ENCODE measurements at regions not wholly inside any gene's neighbourhood (a gene's known extent, or its start where the extent isn't known, plus 50 kb on each side); places are given as distances from the start of the nearest gene placed in this dataset.
"Not testable (repeated sequence)": the region's sequence is repeated elsewhere in the genome, so short reads cannot be mapped to it uniquely, and the experiment has no call there.

DNA sequence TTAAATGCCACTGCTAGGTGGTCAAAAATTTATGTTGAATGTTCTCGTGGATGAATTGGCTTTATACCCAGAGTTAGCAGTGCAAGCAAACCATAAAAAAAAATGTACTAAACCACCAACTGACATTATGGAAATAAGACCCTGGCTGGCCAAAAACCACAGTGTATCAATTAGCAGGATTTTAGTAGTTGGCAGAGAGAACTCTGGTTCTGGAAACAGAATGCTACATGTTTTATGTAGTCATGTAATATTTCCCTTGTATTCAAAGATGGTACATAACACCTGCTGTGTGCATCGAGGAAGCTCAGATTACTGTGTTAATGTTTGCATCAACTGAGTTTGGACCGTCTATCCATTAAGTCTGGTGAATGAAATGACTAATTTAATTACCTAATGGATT, 618.5 kb downstream of the CCSER2 start:
- DNase-seq = no peak

DNA sequence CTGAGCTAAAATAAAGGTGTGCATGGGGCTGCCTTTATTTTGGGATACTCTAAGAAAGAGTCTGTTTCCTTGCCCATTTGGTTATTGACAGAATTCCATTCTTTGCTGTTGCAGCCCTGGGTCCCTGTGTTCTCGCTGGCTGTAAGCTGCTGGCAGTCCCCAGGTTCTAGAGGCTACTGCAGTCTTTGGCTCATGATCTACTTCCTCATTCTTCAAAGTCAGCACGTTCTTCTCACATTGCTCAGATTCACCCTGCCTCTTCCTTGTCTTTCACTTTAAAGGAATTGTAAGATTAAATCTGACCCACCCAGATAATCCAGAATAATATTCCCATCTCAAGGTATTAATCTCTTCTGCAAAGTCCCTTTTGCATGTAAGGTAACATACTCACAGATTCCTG, 620.3 kb downstream of the CCSER2 start:
- no peak for DNase-seq

DNA sequence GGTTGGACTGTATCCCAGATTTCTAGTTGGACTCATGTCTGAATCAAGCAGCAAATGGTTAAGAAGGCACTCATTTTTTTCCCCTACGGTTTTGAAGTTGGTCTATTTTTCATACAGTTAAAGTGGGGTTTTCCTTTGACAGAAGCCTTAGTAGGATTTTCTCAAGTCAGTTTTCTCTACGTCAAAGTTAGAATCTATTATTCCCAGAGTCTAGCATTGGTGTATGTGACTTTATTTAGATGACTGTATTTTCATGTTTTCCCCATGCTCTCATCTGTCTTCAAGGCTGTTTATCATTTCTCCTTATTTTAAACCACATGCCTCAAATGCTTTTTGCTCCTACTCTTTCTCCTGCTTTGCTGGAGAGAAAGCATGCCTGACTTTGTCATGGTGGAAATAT, 623.2 kb downstream of the CCSER2 start:
- no peak for DNase-seq

DNA sequence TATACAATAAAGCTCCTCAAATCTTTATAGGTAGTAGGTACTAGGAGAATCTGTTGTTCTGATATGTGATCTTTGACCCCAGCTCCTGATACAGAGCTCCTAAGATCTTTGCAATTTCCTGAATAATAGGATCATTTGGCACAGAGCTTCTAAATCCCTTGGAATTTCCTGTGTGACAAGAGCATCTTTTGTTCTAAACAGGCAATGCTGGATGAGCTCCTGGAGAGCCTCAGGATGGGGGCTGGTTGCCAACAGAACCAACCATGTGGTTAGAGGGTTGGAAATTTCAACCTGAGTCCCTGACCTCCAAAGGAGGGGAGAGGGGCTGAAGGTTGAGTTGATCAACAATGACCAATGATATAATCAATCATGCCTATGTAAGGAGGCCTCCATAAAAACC, 629.0 kb downstream of the CCSER2 start:
- no peak for DNase-seq

DNA sequence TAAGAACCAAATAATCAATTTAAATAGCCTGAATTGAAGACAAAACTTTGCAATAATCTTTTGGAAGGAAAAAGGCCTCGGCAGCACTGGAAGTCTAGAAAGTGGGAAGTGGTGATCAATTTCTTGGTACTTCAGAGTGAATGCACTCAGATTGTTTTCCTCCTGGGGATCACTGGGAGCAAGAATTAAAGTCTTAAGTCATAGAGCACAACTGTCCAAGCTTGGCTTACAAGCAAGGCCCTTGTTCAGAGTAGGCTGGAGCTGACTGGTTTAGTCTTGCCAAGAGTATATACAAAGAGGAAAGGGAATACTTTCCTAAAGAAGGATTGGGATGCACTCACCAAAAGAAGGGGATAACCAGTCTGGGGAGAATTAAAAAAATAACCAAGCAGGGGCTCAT, 637.1 kb downstream of the CCSER2 start:
- DNase-seq = no peak

DNA sequence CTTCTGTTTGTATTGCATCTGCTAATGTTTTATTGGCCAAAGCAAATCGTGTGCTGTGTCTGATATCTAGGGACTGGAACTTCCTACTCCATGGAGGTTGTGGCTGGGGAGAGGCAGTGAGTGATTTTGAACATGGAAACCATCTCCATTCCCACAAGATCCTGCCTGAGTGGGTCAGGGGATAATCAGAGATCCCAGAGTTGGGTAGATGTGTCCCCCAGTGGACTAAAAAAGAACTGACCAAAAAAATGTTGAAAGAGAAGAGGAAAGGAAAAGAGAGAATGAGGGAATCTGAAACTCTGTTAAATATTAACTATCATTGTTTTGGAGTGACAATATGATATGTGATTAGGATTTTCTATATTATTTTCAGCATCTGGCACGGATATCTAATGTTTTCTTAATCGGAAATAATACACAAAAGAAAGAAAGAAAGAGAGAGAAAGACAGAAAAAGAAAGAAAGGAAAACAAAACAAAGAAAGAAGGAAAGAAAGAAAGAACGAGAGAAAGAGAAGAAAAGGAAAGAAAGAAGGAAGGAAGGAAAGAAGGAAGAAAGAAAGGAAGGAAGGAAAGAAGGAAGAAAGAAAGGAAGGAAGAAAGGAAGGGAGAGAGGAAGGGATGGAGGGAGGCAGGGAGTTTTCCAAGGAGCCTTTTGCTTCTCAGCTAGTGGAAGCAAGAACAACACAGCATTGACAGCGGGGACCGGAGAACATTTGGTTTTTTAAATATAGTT, 638.5 kb downstream of the CCSER2 start:
- no peak for DNase-seq

DNA sequence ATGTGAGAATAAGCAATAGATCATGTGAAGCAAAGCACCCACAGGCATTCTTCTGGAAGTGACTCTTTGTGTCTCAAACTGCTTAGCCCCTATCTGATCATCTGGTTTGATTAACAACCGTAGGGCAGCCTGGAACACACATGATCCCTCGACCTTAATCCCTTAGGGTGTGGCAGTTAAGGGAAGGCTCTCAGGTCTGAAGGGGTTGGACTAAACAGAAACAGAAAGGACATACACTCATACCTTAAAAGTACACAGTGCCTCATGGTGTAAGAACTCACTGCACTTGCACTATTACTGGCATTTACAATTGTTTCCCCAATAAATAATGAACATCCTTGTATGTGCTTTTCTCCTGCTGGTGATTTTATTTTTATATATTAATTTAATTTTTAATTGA, 640.9 kb downstream of the CCSER2 start:
- not testable (repeated sequence) for DNase-seq

DNA sequence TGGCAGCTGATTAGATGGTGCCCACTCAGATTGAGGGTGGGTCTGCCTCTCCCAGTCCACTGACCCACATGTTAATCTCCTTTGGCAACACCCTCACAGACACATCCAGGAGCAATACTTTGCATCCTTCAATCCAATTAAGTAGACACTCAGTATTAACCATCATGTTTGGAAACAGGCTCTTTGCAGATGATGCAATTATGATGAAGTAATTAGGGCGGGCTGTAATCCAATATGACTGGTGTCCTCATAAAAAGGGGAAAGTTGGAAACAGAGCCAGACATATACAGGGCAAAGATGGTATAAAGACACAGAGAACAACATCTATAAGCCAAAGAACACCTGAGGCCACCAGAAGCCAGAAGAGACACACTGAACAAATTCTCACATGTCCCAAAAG, 658.6 kb downstream of the CCSER2 start:
- no peak for DNase-seq

DNA sequence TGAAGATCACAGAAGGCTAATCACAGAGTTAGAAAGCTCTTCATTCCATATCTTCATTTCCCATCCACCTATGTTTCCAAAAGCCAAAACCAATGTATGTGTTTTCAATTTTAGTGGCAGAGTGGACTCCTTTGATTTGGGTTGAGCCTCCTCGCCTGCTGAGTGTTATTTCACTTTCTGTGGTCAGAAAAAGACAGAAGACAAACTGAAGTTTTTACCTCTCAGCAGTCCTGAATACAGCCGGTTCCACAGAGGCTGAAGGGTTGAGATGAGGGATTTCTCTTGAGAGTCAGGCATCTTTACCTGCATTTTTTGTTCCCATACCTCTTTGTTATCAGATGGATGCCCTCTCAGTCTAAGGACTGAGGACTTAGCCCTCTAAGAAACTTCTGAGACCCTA, 659.6 kb downstream of the CCSER2 start:
- no peak for DNase-seq

DNA sequence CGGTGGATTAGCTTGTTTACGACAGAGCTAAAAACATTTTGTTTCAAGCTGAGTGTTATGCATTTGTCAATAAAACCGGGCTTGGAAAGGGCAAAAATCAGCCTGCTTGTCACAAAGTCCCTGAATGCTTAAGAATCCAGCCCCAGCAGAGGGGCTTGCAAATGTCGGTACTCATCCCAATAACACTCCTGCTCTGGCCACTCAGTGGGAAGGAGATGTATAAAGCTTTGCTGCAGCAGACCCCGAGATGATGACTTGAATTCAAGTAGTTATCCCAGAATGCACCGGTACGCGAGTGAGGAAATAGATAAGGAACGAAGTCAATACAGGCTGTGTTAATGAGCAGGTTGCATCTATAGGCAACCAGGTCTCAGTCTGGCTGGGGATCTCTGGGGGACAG, 662.3 kb downstream of the CCSER2 start:
- DNase-seq = no peak

DNA sequence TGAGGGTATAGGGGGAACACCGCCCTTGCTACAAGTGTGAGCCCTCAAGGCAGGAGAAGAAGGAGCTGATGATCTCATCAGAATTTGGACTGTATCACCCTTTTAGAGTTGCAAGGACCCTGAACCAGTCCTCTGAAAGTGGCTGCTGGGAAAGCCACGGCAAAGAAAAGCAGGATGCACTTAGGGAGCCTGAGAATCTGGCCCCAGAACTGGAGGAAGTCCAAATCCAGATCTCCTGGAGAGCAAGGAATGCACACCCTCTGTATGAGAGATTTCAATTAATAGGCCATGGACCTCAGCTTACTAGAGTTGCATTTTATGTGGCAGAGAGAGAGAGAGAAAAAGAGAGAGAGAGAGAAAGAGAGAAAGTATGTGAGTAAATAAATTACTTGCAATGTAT, 662.9 kb downstream of the CCSER2 start:
- DNase-seq = no peak

DNA sequence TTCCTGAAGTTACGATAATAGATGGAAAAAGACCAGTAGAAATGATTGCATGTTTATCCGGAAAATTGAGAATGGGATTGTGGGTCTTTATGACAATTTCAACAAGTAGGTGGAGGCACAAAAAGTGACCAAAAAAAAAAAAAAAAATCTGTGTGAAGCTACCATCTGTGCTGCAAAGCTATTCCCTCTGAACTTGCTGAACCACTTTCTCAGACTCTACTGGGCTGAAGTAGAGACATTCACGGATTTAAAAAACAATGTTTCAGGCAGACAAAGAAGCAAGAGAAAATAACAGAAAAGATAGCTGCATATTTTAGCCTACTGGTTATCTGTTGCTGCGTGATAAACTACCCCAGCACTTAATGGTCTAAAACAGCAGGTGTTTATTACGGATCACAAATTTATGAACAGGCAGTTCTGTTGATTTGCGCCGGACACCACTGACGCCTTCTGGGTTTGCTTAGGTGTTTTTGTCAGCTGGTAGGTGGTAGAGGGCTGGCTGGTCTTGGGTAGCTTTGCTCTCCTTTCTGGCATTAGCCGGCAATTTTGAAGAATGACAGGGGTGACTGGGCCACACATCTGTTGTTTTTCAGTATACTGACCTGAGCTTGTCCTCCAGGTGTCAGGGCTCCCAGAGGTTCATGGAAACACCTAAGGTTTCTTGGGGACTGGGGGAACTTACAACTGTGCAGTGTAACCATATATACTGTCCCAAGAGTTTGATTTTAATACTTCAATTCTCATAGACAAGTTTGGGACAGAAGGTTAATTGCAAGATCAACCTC, 665.1 kb downstream of the CCSER2 start:
- no peak for DNase-seq

DNA sequence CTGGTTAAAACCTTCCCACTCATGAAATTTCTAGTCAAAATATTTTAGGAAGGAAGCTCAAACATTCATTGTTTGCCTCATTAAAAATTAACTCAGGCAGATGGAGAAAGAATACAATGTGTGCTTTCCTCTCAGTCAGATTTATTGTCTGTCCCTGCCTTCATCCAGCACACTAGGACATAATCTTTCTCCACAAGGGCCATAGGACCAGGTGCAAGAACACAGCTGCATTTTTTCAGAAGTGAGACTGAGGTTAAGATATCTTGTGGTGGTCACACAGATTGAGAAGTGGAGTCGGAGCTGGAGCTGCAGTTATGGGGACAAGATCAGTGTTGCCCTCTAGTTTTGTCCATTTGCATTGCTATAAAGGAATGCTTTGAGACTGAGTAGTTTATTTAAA, 666.3 kb downstream of the CCSER2 start:
- DNase-seq = no peak

DNA sequence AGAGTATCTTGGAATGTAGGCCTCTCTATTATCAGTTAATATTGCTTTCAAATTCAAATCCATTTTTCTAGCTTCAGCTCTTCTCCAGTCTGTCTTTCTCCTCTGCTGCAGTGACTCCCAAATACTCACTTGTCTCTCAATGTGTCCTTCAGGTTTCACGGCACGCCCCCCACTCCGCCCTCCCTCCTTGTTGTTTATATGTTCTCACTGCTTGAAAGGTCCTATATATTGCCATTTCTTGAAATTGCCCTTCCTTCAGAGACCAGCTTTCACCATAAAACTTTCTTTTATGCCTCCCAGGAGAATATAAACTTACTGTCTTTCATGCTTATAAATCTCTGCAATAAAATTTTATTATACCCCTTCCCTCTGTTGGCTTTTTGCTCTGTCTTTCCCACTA, 668.2 kb downstream of the CCSER2 start:
- DNase-seq = no peak

DNA sequence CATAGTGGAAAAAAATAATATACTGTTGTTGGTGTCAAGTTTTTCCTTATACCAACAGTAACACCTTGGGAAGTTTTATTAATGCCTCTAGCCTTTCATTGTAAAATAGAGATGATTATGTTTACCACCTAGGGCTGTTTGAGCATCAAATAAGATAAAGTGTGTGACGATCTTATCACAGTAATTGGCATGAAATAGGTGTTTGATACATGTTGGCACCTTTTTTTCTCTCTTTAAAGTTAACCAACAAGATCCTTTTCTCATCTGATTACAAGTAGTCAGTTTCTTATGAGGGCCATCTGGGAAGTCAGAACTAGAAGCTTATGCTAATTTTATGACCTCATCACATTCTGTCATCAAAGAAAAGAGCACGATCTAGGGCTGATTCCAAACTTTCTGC, 669.5 kb downstream of the CCSER2 start:
- no peak for DNase-seq

DNA sequence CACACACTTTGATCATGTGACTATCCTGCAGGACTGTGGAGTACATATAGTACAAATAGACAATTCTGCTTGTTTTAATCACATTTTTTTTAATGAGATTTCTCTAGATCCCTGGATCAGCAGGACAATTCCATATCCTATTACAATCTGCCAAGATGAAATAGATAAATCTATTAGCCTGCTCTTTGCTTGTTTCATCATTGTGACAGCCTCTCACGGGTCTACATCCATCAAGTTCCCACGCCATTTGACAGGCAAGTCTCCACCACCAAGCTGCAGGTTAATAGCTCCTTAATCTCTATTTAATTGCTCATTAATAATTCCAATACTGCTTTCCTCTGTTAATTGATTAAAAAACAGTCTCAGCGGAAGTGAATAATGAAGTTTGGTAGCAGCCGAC, 671.5 kb downstream of the CCSER2 start:
- DNase-seq = no peak

DNA sequence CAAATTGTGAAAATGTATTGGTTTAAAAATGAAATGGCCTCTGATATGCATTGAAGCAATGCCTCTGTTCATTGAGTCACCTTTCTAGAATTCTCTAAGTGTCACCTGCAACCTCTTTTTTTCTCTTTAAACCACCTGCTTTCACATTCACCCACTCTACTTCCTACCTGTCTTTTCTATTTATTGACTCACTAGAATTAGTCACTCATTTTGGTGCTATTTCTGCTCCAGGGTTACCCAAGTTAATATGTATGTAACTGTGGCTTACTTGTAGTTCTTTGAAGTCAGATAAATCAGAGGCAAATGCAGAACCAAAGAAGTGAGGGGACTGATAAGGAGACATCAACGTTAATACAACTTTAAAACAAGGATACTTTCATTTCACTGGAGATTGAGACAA, 674.7 kb downstream of the CCSER2 start:
- DNase-seq = no peak

DNA sequence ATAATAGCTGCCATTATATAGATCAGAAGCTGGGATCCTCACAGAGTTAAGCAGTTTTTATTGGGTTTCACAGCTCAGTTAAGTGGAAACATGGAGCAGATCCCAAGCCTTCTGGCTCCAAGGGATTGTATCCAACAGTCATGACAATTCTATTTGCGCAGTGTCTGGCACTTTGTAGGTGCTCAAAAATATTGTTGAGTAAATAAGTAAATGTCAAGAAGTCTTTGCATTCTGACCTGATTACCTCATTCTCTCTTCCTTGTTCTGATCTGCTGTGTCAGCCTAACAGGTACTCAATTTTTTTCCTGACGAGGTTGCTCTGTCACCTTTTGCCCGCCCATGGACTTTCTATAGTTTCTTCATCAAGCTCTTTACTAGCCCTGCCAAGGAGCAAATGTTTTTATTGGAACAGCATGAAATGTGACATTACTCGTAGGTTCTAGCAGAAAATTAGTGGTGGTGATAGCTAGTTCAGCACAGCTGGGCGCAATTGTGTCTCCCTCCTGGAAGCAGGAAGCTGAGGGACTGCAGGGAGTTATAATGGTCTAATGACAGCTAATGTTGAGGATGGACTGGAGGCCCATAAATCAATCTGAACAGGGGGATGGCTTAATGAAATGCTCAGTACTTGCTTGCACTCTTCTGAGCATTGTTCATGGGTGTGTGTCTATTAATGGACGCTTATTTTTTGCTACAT, 680.2 kb downstream of the CCSER2 start:
- DNase-seq = no peak

DNA sequence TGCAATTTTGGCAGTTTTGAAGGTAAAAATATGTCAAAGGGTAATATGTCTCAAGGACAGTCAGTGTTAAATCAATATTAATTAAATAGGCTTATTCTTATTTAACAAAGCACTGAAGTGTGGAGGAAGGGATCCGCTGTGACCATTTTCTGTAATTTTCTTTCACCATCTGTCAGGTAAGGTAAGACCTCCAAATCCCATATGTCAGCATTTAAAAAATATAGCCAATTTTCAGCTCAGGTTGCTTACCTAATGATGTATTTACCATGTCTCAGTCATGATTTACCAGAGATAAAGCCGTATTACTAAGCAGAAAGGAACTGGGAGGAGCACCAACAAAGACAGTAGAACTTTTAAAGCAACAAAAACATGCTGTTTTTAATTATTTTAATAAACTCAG, 683.9 kb downstream of the CCSER2 start:
- no peak for DNase-seq

DNA sequence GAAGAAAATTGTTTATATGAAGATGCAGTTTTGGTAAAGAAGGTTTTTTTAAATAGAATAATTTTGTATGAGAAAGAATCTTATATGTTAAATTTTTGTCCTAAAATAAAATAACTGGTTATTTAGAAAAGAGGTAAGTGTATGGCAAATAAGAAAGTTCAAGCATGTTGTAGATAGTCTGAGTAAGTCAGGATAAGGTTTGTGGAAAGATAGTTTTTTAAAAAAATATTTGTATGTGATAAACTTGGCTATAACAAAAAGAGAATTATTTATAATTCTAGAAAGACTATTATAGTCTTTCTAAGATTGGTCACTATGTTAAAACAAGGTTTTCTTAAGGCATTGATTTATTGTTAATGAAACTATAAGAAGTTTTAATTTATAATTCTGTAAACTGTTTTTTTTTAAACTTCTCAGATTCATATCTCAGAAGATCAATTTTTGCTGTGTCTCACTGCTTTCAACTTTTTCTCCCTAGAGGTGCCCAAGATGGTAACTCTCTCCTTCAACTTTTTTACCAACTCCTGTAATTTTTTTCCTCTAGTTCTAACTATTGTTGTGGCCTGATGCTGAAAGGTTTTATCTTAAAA, 698.6 kb downstream of the CCSER2 start:
- DNase-seq = no peak

DNA sequence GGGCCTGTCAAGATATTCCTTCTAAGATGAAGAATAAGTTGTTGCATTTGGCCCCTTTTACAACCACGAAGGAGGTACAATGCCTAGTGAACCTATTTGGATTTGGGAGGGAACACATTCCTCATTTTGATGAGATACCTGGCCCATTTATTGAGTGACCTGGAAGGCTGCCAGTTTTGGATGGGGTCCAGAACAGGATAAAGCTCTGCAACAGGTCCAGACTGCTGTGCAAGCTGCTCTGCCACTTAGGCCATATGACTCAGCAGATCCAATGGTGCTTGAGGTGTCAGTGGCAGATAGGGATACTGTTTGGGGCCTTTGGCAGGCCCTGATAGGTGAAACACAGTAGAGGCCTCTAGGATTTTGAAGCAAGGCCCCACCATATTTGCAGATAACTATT, 704.6 kb downstream of the CCSER2 start:
- DNase-seq = no peak

DNA sequence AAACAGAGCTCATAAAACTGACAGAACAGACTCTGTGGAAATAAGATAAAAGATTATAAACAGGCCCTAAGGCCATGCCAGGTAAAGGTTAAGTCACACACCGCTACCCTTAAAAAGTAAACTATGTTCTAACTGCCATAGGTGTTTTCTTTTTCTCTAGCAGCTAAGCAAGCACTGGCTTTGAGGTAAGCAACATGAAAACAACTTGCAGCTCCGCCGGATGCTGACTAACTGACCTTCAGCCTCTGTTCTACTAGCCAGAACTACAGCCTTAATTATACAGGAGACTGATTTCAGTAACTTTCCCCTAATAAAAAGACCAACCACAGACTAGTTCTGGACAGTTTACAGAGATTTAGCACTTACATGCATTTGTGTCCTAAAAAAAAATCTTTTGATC, 708.3 kb downstream of the CCSER2 start:
- no peak for DNase-seq

DNA sequence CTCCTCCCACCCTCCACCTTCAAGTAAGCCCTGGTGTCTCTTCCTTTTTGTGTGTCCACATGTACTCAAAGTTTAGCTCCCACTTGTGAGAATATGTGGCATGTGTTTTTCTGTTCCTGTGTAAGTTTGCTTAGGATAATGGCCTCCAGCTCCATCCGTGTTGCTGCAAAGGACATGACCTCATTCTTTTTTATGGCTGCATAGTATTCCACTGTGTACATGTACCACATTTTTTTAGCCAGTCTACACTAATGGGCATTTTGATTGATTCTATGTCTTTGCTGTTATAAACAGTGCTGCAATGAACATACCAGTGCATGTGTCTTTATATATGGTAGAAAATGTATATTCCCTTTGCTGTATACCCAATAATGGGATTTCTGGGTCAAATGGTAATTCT, 710.9 kb downstream of the CCSER2 start:
- no peak for DNase-seq

DNA sequence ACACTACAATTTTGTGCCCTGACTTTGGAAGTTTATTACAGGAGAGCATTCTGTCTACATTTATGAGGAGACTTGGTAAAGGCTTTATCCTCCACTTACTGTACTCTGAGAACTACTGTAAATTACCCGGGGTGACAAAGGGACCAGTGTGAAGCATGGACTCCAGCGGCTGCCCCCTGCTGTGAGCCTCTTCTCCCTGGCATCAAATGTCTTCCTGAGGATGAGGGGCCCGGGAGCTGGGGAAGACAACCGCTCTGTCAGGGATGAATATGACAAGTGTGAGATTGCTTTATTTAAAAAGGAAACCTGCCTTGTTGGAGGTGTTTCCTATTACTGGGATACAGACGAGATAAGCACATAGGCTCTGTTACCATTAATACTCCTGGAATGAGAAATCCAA, 714.8 kb downstream of the CCSER2 start:
- DNase-seq = no peak
